Stimulated activated CD8-positive, alpha-beta memory T cell treated with anti-CD3 and anti-CD28 coated beads, Interleukin-7, amount 100 ng/mL, for 4 hours (primary cell): ENCODE measurements at regions not wholly inside any gene's neighbourhood (a gene's known extent, or its start where the extent isn't known, plus 50 kb on each side); places are given as distances from the start of the nearest gene placed in this dataset.
"Not testable (repeated sequence)": the region's sequence is repeated elsewhere in the genome, so short reads cannot be mapped to it uniquely, and the experiment has no call there.

Source experiments
- DNase-seq, 2 donors: peaks; one replicate each; pipeline ENCODE4 v3.0.0-alpha.2; 2020; ENCODE audit warnings: low read depth in 2 of 2

- DNase-seq = no peak
Observed at GRCh38 chr3:5750874-5751640, 563.5 kb downstream of the EDEM1 start.

DNA sequence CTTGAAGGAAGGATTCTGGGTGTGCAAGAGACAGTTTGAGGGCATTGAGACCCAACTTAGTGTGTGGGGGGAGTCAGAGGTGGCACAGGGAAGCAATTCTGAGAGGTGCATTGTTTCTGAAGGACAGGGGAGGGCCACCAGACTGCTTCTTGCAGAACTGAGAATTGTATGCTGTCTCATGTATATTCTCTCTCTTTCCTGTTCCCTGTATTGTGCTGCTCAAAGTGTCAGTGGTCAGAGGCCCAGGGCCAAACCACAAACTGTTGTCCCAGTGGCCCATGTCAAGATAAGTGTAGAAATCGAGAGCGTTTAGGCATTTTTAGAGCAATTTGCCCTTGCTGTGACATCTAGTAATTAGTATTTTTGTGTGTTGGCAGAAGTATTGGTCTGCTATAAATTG is 567.1 kb downstream of the EDEM1 start:
- no peak for DNase-seq

DNA sequence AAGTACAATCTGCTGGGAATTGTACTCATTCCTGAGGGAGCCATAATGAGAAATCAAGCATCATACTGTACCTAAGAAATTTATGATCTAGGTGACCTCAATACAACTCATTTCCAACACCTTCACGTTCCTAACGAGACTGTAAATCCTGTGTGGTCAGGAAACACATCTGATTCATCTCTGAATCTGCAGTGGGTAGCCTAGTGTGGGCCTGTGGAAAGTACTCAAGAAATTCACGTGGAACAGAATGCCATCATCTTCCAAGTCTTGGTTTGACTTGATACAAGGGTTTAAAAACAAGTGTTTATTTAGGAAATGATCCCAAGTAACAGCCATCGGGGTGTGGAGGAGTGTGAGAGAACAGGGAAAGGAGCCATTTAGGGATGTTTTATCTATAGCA is 568.9 kb downstream of the EDEM1 start:
- no peak for DNase-seq

GRCh38 chr3:5757213-5757804 is 569.8 kb downstream of the EDEM1 start:
- no peak for DNase-seq

GRCh38 chr3:5758699-5759098 is 571.2 kb downstream of the EDEM1 start:
- DNase-seq = no peak

- DNase-seq = no peak
Observed at GRCh38 chr3:5762506-5762905, 575.0 kb downstream of the EDEM1 start.

DNA sequence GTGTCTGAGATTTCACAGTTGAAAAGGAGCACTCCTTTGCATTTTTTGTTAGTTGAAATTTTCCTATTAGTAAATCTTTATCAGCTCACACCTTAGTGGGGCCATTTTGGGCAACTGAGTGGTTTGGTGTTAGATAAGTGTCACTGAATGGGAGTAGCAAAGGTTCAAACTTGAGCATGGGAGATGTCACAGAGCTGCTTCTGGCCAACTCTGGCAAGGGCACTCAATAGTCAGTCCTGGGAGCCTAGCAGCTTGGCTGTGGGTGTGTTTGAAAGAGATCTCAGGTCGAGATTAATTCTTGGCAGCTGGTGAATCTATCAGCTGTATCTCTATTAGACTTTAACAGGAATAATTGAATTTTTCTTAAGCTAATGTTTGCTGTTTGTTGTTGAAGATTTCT is 579.3 kb downstream of the EDEM1 start:
- no peak for DNase-seq

- no peak for DNase-seq
Observed at GRCh38 chr3:5767304-5767703, 579.8 kb downstream of the EDEM1 start.

DNA sequence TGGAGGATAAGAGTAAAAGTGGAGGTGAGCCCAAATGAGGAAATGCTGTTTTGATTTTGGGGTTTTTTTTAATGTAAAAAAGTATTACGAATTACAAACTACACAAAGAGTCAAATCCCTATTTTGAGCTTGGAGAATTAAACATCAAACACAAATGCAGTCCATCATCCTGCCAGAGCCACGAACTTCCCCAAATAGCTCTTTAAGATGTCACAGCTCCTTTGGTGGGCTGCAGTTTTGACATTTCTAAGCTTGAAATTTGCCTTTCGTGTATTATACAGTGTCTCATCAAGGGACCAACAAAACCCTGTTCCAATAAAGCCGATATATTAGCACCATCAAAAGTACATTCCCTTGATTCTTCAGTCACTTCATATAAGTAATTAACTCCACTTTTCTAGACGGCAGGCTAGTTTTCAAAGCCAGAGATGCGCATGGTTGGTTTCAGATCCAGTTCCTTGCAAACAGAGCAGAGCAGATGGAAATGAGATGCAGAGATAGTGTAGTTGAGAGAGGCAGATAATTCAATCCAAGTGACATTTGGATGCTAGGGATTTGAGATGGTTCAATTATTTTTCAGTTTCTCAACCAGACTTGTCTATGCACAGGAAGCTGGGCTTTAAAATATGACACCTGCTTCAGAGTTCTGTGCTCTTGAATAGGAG is 580.9 kb downstream of the EDEM1 start:
- no peak for DNase-seq

GRCh38 chr3:5769825-5770224 is 582.3 kb downstream of the EDEM1 start:
- no peak for DNase-seq

DNA sequence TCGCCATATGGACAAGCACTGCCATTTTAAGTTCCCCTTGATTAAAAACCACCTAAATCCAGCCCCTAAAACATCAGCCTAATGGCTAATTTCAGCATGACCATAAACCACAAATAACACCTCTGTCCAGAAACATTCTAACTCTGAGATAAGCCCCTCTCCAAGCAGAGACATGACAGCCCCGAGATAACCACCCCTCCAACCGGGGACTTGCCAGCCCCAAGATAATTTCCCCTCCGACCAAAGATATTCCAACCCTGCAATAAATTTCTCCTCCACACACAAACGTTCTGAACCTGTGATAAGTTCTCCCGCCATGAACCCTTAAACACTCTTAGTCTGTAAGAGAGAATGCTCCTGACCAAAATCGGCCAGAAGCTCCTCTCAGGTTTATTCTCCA is 586.8 kb downstream of the EDEM1 start:
- no peak for DNase-seq

DNA sequence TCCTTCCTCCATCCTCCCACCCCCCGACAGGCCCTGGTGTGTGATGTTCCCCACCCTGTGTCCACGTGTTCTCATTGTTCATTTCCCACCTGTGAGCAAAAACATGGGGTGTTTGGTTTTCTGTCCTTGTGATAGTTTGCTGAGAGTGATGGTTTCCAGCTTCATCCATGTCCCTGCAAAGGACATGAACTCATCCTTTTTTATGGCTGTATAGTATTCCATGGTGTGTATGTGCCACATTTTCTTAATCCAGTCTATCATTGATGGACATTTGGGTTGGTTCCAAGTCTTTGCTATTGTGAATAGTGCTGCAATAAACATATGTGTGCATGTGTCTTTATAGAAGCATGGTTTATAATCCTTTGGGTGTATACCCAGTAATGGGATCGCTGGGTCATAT is 587.6 kb downstream of the EDEM1 start:
- DNase-seq = not testable (repeated sequence)

- DNase-seq = no peak
Observed at GRCh38 chr3:5784690-5785089, 597.2 kb downstream of the EDEM1 start.

GRCh38 chr3:5787861-5788488 is 600.5 kb downstream of the EDEM1 start:
- no peak for DNase-seq

GRCh38 chr3:5788496-5788895 is 601.0 kb downstream of the EDEM1 start:
- no peak for DNase-seq

DNA sequence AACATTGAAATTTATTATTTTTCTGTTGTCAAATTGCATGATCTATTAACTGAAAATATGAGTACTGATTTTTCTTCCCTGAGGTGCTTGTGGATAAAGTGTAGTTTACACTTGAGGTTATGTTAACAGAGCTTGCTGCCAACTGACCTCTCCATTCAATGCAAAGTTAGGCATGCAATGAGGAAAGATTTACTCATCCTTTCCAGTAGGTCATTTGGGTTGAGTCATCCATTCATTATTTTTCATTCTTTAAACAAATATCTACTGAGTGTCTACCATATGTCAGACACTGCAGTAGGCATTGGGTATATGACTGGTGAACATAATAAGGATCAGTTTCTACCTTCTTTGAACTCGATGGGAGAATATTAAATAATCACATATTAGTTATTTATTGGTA is 604.1 kb downstream of the EDEM1 start:
- DNase-seq = no peak

GRCh38 chr3:5796541-5796940 is 609.0 kb downstream of the EDEM1 start:
- DNase-seq = no peak

DNA sequence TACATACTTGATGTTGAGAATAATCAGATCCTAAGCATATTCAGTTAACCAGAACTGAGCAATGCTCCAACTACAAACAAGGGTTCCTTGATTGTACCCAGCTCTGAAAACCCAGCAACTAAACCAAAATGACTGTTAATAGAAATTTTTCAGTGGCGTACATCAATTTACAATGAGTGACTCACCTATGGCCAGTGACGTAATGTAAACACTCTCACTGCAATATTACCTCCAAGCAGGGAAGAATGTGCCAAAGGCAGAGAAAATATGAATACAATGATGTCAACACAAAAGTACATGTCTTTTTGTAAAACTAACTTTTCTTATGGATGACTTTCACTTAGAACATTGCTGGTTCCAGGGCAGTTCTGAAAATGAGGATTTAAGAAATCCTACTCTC is 611.3 kb downstream of the EDEM1 start:
- no peak for DNase-seq

- no peak for DNase-seq
Observed at GRCh38 chr3:5799398-5799797, 611.9 kb downstream of the EDEM1 start.

- DNase-seq = no peak
Observed at GRCh38 chr3:5800965-5801364, 613.5 kb downstream of the EDEM1 start.

DNA sequence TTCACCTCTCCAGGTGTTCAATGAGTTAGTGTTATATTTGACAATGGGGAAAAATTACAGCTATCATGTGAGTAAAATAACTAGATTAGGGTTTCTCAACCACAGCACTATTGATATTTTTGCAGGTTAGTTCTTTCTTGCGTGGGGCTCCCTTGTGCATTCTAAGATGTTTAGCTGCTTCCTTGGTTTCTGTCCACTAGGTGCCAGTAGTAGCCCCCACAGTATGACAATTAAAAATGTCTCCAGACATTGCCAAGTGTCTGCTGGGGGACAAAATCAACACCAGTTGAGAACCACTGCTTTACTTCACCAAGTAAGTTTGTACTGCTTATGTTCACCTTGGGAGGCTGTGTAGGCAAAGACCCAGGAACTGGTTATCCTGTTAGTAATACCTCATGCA is 618.7 kb downstream of the EDEM1 start:
- no peak for DNase-seq

- DNase-seq = no peak
Observed at GRCh38 chr3:5809586-5810246, 622.2 kb downstream of the EDEM1 start.
